Nephron progenitor cell (in vitro differentiated cells): ENCODE measurements at regions not wholly inside any gene's neighbourhood (a gene's known extent, or its start where the extent isn't known, plus 50 kb on each side); places are given as distances from the start of the nearest gene placed in this dataset.

Experiments
- DNase-seq: peaks from one replicate; pipeline ENCODE4 v3.0.0; 2021
- H3K27ac Mint-ChIP-seq: 2 replicates; pipeline ENCODE4 v1.8.0; 2021; ENCODE audit warnings: mild to moderate bottlenecking, moderate library complexity, mixed read lengths
- H3K27me3 Mint-ChIP-seq: 2 replicates; pipeline ENCODE4 v1.8.0; 2021; ENCODE audit warnings: mild to moderate bottlenecking, low read depth, mixed read lengths; ENCODE audit not compliant: poor library complexity
- H3K36me3 Mint-ChIP-seq: 2 replicates; pipeline ENCODE4 v1.8.0; 2021; ENCODE audit warnings: low read depth, mixed read lengths
- H3K4me1 Mint-ChIP-seq: 2 replicates; pipeline ENCODE4 v1.8.0; 2021; ENCODE audit warnings: mixed read lengths
- H3K4me3 Mint-ChIP-seq: 2 replicates; pipeline ENCODE4 v1.8.0; 2021; ENCODE audit warnings: mild to moderate bottlenecking, moderate library complexity, mixed read lengths
- H3K9me3 Mint-ChIP-seq: 2 replicates; pipeline ENCODE4 v1.8.0; 2021; ENCODE audit warnings: mild to moderate bottlenecking, moderate library complexity, mixed read lengths
- TF ChIP-seq, protein P1 (sequence below): fragments of 200-600 bp; sonication (generic); IDR thresholded peaks from 2 replicates; pipeline ENCODE4 v1.5.0; 2021; ENCODE audit warnings: antibody characterized with exemption

DNA sequence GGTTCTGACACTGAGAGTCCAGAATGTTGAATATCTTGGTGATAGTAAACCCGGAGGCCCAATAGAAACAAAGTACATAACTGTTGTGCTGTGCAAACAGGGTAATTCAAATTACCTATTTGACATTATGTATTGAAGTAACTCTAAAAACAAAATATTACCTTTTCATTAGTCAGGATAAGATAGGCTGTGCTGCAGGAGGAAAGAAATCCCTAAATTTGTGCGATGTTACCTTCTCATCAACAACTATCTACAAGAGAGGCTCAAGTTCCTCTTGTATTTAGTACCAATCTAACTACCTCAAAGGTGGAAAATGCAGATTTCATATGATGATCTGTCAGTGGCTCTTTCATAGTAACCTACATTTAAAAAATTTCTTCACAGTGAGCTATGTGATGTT, 367.2 kb downstream of the ZFHX3 start:
- Mint-ChIP-seq H3K4me3 (no peak overlapping the region), H3K27ac (no peak overlapping the region), H3K36me3 (peaks cover 27% of the 10 kb centered on the region), H3K9me3 (peaks cover 30% of the 10 kb centered on the region), H3K4me1 (no peaks in the 10 kb centered on the region), H3K27me3 (no peaks in the 10 kb centered on the region)
- TF ChIP-seq, protein P1, sequence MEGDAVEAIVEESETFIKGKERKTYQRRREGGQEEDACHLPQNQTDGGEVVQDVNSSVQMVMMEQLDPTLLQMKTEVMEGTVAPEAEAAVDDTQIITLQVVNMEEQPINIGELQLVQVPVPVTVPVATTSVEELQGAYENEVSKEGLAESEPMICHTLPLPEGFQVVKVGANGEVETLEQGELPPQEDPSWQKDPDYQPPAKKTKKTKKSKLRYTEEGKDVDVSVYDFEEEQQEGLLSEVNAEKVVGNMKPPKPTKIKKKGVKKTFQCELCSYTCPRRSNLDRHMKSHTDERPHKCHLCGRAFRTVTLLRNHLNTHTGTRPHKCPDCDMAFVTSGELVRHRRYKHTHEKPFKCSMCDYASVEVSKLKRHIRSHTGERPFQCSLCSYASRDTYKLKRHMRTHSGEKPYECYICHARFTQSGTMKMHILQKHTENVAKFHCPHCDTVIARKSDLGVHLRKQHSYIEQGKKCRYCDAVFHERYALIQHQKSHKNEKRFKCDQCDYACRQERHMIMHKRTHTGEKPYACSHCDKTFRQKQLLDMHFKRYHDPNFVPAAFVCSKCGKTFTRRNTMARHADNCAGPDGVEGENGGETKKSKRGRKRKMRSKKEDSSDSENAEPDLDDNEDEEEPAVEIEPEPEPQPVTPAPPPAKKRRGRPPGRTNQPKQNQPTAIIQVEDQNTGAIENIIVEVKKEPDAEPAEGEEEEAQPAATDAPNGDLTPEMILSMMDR: no peak
- no peak for DNase-seq

DNA sequence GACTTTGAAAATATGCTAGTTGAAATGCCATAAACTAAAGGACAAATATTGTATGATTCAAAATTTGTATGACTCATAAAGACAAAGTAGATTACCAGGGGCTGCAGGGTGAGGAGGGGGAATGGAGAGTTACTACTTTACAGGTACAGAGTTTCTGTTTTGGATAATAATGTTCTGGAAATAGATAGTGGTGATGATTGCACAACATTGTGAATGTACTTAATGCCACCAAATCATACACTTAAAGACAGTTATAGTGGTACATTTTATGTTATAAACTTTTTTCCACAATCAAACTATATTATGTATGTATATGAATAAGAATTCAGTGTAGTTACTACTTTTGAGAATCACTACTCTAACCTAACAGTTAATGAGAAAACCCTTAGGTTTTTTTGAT, 368.1 kb downstream of the ZFHX3 start:
- H3K27ac Mint-ChIP-seq: no peak overlapping the region
- TF ChIP-seq, protein P1: no peak
- no peak overlapping the region for H3K4me3 Mint-ChIP-seq
- peaks cover 38% of the 10 kb centered on the region for H3K9me3 Mint-ChIP-seq
- H3K27me3 Mint-ChIP-seq: no peaks in the 10 kb centered on the region
- H3K4me1 Mint-ChIP-seq: no peaks in the 10 kb centered on the region
- peaks cover 30% of the 10 kb centered on the region for H3K36me3 Mint-ChIP-seq
- no peak for DNase-seq

DNA sequence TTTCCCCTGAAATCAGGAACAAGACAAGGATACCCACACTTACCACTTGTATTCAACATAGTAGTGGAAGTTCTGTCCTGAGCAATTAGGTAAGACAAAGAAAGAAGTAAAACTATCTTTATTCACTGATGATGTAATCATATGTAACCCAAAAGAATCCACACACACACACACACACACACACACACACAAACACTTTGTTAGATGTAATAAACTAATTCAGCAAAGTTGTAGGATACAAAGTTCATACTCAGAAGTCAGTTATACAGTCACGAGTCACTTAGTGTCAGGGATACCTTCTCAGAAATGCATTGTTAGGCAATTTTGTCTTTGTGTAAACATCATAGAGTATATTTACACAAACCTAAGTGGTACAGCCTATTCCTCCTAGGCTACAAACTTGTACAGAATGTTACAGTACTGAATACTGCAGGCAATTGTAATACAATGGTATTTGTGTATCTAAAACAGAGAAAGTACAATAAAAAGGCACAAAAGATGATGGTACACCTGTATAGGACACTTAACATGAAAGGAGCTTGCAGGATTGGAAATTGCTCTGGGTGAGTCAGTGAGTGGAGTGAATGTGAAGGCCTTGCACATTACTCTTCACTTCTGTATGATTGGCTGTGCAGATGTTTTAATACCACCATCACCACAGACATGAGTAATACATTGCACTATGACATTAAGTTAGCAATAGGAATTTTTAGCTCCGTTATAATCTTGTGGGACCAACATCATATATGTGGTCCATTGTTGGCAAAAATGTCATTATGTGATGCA, 370.1 kb downstream of the ZFHX3 start:
- peaks cover 57% of the 10 kb centered on the region for H3K9me3 Mint-ChIP-seq
- DNase-seq: no peak
- peaks cover 47% of the 10 kb centered on the region for H3K36me3 Mint-ChIP-seq
- no peak overlapping the region for H3K27ac Mint-ChIP-seq
- H3K4me3 Mint-ChIP-seq: no peak overlapping the region
- H3K27me3 Mint-ChIP-seq: no peaks in the 10 kb centered on the region
- TF ChIP-seq, protein P1: no peak
- H3K4me1 Mint-ChIP-seq: no peaks in the 10 kb centered on the region

DNA sequence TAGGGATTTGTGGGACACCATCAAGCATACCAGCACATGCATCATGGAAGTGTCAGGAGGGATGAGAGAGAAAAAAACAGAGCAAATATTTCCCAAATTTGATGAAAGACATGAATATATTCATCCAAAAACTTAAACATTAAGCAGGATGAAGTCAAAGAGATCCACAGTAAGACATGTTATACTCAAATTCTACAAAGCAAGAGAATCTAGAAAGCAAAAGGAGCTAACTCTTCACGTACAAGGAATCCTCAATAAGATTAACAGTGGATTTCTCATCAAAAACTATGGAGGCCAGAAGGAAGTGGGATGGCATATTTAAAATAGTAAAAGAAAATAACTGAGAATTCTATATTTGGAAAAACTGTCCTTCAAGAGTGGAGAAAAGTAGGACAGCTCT, 374.8 kb downstream of the ZFHX3 start:
- no peaks in the 10 kb centered on the region for H3K27me3 Mint-ChIP-seq
- H3K4me3 Mint-ChIP-seq: no peak overlapping the region
- TF ChIP-seq, protein P1: no peak
- no peaks in the 10 kb centered on the region for H3K4me1 Mint-ChIP-seq
- no peak overlapping the region for H3K27ac Mint-ChIP-seq
- H3K36me3 Mint-ChIP-seq: peaks cover 78% of the 10 kb centered on the region
- H3K9me3 Mint-ChIP-seq: peaks cover 90% of the 10 kb centered on the region
- no peak for DNase-seq

DNA sequence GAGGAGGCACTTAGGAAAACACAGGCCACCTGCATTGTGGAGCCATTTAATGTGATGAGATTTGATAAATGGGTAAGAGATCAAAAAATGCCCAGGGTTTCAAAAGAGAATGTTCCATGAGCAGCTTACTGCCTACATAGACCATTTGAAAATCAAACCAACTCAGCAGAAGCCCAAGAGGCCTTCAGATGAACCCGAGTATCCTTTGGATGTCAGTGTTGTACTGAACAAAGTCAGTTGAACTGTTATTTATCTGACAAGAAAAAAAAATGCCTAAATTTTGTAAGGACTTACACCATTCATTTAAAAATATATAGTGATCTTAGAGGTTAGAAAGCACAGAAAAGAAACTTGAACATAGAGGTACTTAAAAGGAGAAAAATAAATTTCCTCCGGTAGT, 381.7 kb downstream of the ZFHX3 start:
- peaks cover 62% of the 10 kb centered on the region for H3K36me3 Mint-ChIP-seq
- H3K27me3 Mint-ChIP-seq: no peaks in the 10 kb centered on the region
- TF ChIP-seq, protein P1: no peak
- no peak for DNase-seq
- H3K4me1 Mint-ChIP-seq: peaks cover 28% of the 10 kb centered on the region
- no peak overlapping the region for H3K27ac Mint-ChIP-seq
- peaks cover 44% of the 10 kb centered on the region for H3K9me3 Mint-ChIP-seq
- H3K4me3 Mint-ChIP-seq: peak overlapping the region; percentile 96

DNA sequence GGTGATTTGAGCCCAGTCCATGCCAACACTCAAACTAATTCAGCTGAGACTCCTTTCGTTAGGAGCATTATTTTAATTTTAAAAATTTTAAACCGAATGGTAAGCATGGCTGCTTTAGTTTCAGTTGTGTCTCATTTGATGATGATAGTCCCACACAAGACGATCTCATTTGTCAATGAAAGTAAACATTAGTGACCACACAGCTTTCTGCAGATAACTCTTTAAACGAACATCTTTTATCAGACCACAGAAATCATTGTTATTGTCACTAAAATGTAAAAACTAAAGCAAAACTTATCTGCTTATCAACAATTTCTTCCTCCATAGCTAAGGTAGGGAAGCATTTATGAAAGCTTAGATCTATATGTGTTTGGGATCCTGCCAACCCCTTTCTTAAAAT, 382.2 kb downstream of the ZFHX3 start:
- Mint-ChIP-seq H3K9me3 (peaks cover 40% of the 10 kb centered on the region), H3K27ac (no peak overlapping the region), H3K4me1 (peaks cover 28% of the 10 kb centered on the region), H3K4me3 (peak overlapping the region; percentile 96), H3K36me3 (peaks cover 57% of the 10 kb centered on the region), H3K27me3 (no peaks in the 10 kb centered on the region)
- TF ChIP-seq, protein P1: no peak
- no peak for DNase-seq
